ENCODE measurements at regions not wholly inside any gene's neighbourhood (a gene's known extent, or its start where the extent isn't known, plus 50 kb on each side); places are given as distances from the start of the nearest gene placed in this dataset.

GRCh38 chr2:215503381-215503780 is 67.5 kb upstream of the FN1 start:
- 79% methylated on average over 1 of the region's 1 CpG; no CpG with 5 or more reads in 1 of the 2 experiments for WGBS, 2 experiments (ENCODE audit: extremely low coverage in 1 of 2, insufficient coverage in 1 of 2, insufficient read length in 1 of 2, insufficient replicate concordance in 2 of 2, low coverage in 1 of 2, low lambda C conversion rate in 2 of 2, missing lambda C conversion rate in 1 of 2)
- CTCF ChIA-PET (ENCODE audit: partially characterized antibody) = no interaction called here
- TF ChIP-seq KDM5A (IDR thresholded peaks at IDR 0.05; ENCODE audit: low read length) (no peak), SP1 (IDR thresholded peaks at IDR 0.05; ENCODE audit: low read depth, low read length) (no peak)

More at GRCh38 chr2:215503381-215503780, 67.5 kb upstream of the FN1 start:
- Histone ChIP-seq H3K4me1 (replicated peaks in 1 of 4; ENCODE audit: control insufficient read depth in 3 of 4, insufficient read depth in 4 of 4, low read length in 3 of 4) (no peaks in the 10 kb centered on the region), H3K23me2 (ENCODE audit: low read depth, low read length) (no peaks in the 10 kb centered on the region), H3K4me3 (ENCODE audit: extremely low read depth in 1 of 4, insufficient read depth in 2 of 4, low read depth in 3 of 4, low read length in 4 of 4) (no peak overlapping the region), H3K9me3 (ENCODE audit: insufficient read depth in 2 of 2, low read depth in 1 of 2, low read length in 1 of 2) (no peaks in the 10 kb centered on the region), H3K14ac (ENCODE audit: insufficient read length) (no peak overlapping the region), H4K20me1 (replicated peaks in 1 of 2; ENCODE audit: control insufficient read depth in 1 of 2, insufficient read depth in 2 of 2, low read length in 2 of 2) (no peaks in the 10 kb centered on the region), H3K27me3 (replicated peaks in 1 of 4; ENCODE audit: control insufficient read depth in 3 of 4, extremely low read depth in 1 of 4, insufficient read depth in 3 of 4, low read length in 3 of 4) (no peaks in the 10 kb centered on the region), H4K5ac (ENCODE audit: insufficient read length, low read depth, low read length) (no peak overlapping the region), H2AFZ (ENCODE audit: low read length) (no peak overlapping the region), H3K4me2 (ENCODE audit: insufficient read depth in 1 of 2, low read depth in 2 of 2, low read length in 2 of 2) (no peak overlapping the region), H4K8ac (ENCODE audit: extremely low read depth, insufficient read depth, low read length) (no peak overlapping the region), H3K79me1 (ENCODE audit: low read depth, low read length) (no peaks in the 10 kb centered on the region), H2BK5ac (ENCODE audit: low read depth, low read length) (no peak overlapping the region), H3K27ac (ENCODE audit: low read depth, low read length) (no peak overlapping the region), H2BK20ac (ENCODE audit: low read length) (no peak overlapping the region), H4K91ac (replicated peaks; ENCODE audit: insufficient read length, low read length) (no peak overlapping the region), H3K23ac (ENCODE audit: insufficient read length) (no peak overlapping the region), H2BK120ac (replicated peaks; ENCODE audit: low read depth, low read length) (no peak overlapping the region), H2AK5ac (ENCODE audit: low read depth, low read length) (no peak overlapping the region), H3K36me3 (ENCODE audit: control insufficient read depth in 2 of 4, insufficient read depth in 4 of 4, low read length in 3 of 4) (no peaks in the 10 kb centered on the region), H3K18ac (ENCODE audit: extremely low read depth, low read length) (no peak overlapping the region), H3K9ac (replicated peaks in 1 of 4; ENCODE audit: extremely low read depth in 1 of 4, low read depth in 3 of 4, low read length in 3 of 4) (no peak overlapping the region), H3K4ac (replicated peaks; ENCODE audit: insufficient read length, low read depth, low read length) (no peak overlapping the region), H2BK12ac (ENCODE audit: low read depth, low read length) (no peak overlapping the region), H3K56ac (replicated peaks; ENCODE audit: insufficient read length, low read depth, low read length) (no peak overlapping the region), H3K79me2 (ENCODE audit: control insufficient read depth in 1 of 2, insufficient read depth in 2 of 2, low read length in 2 of 2) (no peaks in the 10 kb centered on the region), H2BK15ac (ENCODE audit: low read length) (no peak overlapping the region)
- DNase-seq (ENCODE audit: low read depth in 1 of 2, low spot score in 2 of 2) = no peak
- POLR2A ChIA-PET (ENCODE audit: partially characterized antibody) = no interaction called here
- no peak for FAIRE-seq

Measured in H1 (cell line).